Lower leg skin (tissue), 3 donors: ENCODE measurements at regions not wholly inside any gene's neighbourhood (a gene's known extent, or its start where the extent isn't known, plus 50 kb on each side); places are given as distances from the start of the nearest gene placed in this dataset.

ENCODE experiments used
- CTCF ChIP-seq, 3 donors: fragments of 450-650 bp; IDR thresholded peaks; one replicate each; pipeline ENCODE4 v1.5.1; 2016; ENCODE audit warnings: antibody characterized with exemption in 3 of 3, mild to moderate bottlenecking in 3 of 3, moderate library complexity in 2 of 3
- POLR2A ChIP-seq, 2 donors: fragments of 450-650 bp; IDR thresholded peaks; one replicate each; pipeline ENCODE4 v1.6.1; 2016 to 2017; ENCODE audit warnings: antibody characterized with exemption in 2 of 2, mild to moderate bottlenecking in 1 of 2, moderate library complexity in 1 of 2

DNA sequence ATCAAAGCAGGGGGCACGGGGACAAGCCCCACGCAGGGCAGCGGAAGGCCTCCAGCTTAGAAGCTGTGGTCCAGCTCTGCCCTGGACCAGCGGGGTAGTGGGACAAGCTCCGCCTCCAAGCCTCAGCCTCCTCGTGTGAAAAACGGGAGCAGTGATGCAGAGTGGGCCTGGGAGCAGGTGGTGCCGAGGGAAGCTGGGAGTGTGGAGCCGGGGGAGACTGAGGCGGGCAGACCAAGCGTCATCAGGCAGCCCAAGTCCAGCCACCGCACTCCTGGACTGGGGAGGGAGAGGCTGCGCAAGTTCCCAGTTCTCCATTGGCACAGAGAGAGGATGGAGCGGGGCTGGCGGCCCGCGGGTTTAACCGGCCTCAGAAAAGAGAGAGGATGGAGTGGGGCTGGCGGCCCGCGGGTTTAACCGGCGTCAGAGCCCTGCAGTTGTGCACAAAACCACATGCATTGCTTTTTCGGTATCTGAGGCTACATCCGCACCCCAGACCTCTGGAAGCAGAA lies 68.1 kb upstream of the PHF21B start:
- TF ChIP-seq POLR2A (IDR thresholded peaks at IDR 0.05) (no peak), CTCF (IDR thresholded peaks at IDR 0.05) (no peak)
